Astrocyte (in vitro differentiated cells and primary cell): ENCODE measurements at regions not wholly inside any gene's neighbourhood (a gene's known extent, or its start where the extent isn't known, plus 50 kb on each side); places are given as distances from the start of the nearest gene placed in this dataset.

Experiments used
- DNase-seq: peaks from one replicate; pipeline ENCODE4 v3.0.0-alpha.2; 2010; ENCODE audit warnings: low read depth
- FAIRE-seq: peaks from 2 replicates; lab custom pipeline; 2011; peaks lifted over from hg19 to GRCh38; lab: Jason Lieb, UNC
- H2AFZ ChIP-seq: 2 replicates; pipeline ENCODE4 v1.6.0; 2012; ENCODE audit warnings: low read depth, low read length, inconsistent platforms
- H3K27ac ChIP-seq: 2 replicates; pipeline ENCODE4 v1.5.1; 2011; ENCODE audit warnings: low read depth, low read length, inconsistent platforms
- H3K27me3 ChIP-seq: 2 replicates; pipeline ENCODE4 v1.6.0; 2011; ENCODE audit warnings: low read length, inconsistent platforms; ENCODE audit not compliant: insufficient read depth
- H3K36me3 ChIP-seq: 2 replicates; pipeline ENCODE4 v1.5.1; 2011; ENCODE audit warnings: low read length, inconsistent platforms; ENCODE audit not compliant: insufficient read depth
- H3K4me1 ChIP-seq: 2 replicates; pipeline ENCODE4 v1.5.1; 2011; ENCODE audit warnings: low read length, inconsistent platforms; ENCODE audit not compliant: insufficient read depth
- H3K4me2 ChIP-seq: 2 replicates; pipeline ENCODE4 v1.6.0; 2012; ENCODE audit warnings: low read length, inconsistent platforms
- H3K4me3 ChIP-seq: 2 replicates; pipeline ENCODE4 v1.5.1; 2011; ENCODE audit warnings: low read depth, mild to moderate bottlenecking, low read length, inconsistent platforms; ENCODE audit not compliant: insufficient read depth
- H3K79me2 ChIP-seq: 2 replicates; pipeline ENCODE4 v1.6.0; 2012; ENCODE audit warnings: mild to moderate bottlenecking, low read length, inconsistent platforms; ENCODE audit not compliant: insufficient read depth
- H3K9ac ChIP-seq: 2 replicates; pipeline ENCODE4 v1.6.0; 2012; ENCODE audit warnings: mild to moderate bottlenecking, low read length, inconsistent platforms
- H3K9me3 ChIP-seq: 2 replicates; pipeline ENCODE4 v1.5.1; 2012; ENCODE audit warnings: low read depth, mild to moderate bottlenecking, low read length, inconsistent platforms; ENCODE audit not compliant: insufficient read depth
- H4K20me1 ChIP-seq: 2 replicates; pipeline ENCODE4 v1.6.0; 2012; ENCODE audit warnings: low read length, inconsistent platforms; ENCODE audit not compliant: insufficient read depth
- H3K27ac Mint-ChIP-seq: one replicate; pipeline ENCODE4 v1.8.0; 2021; ENCODE audit warnings: mild to moderate bottlenecking, mixed read lengths; ENCODE audit not compliant: unreplicated experiment
- H3K27me3 Mint-ChIP-seq: one replicate; pipeline ENCODE4 v1.8.0; 2021; ENCODE audit warnings: low read depth, mixed read lengths; ENCODE audit not compliant: unreplicated experiment
- H3K36me3 Mint-ChIP-seq: one replicate; pipeline ENCODE4 v1.8.0; 2021; ENCODE audit warnings: low read depth, mixed read lengths; ENCODE audit not compliant: unreplicated experiment
- H3K4me1 Mint-ChIP-seq: one replicate; pipeline ENCODE4 v1.8.0; 2021; ENCODE audit warnings: low read depth, mixed read lengths; ENCODE audit not compliant: unreplicated experiment
- H3K4me3 Mint-ChIP-seq: one replicate; pipeline ENCODE4 v1.8.0; 2021; ENCODE audit warnings: mild to moderate bottlenecking, moderate library complexity, mixed read lengths; ENCODE audit not compliant: unreplicated experiment
- H3K9me3 Mint-ChIP-seq: one replicate; pipeline ENCODE4 v1.8.0; 2021; ENCODE audit warnings: mild to moderate bottlenecking, mixed read lengths; ENCODE audit not compliant: unreplicated experiment
- EZH2 ChIP-seq: IDR thresholded peaks from 2 replicates; pipeline ENCODE4 v1.6.1; 2012; ENCODE audit warnings: mild to moderate bottlenecking, low read length, inconsistent platforms; ENCODE audit not compliant: insufficient read depth
- TF ChIP-seq, protein P1 (sequence below): IDR thresholded peaks from 2 replicates; pipeline ENCODE4 v1.5.1; 2011; ENCODE audit warnings: low read depth, mild to moderate bottlenecking, inconsistent platforms, low read length, moderate library complexity; ENCODE audit not compliant: insufficient read depth

DNA sequence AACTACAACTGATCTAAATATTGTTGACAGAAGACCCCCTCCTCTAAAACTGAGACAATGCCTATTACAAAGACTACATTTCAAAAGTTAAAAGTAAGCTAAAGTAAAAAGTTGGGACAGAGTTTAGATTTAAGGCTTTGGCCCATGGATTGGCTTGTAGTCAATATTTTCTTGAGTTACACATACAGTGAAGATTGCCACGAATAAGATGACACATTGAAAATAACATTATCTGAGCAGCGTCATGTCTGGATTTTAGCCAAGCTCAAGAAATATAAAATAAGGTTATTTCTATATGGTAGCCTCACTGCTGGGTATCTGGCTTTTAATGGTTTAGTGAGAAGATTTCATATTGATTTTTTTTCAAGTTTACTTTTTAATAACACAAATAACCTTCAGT, 266.2 kb upstream of the LDB2 start:
- peaks cover 9% of the 10 kb centered on the region for H3K9me3 Mint-ChIP-seq
- peaks cover 3% of the 10 kb centered on the region for H3K36me3 Mint-ChIP-seq
- Histone ChIP-seq H3K4me3 (no peak overlapping the region), H3K27me3 (no peaks in the 10 kb centered on the region), H3K9ac (no peak overlapping the region), H3K79me2 (no peaks in the 10 kb centered on the region), H2AFZ (no peak overlapping the region), H3K4me2 (no peak overlapping the region), H3K4me1 (peaks cover 15% of the 10 kb centered on the region), H3K9me3 (no peaks in the 10 kb centered on the region), H3K36me3 (no peaks in the 10 kb centered on the region), H4K20me1 (no peaks in the 10 kb centered on the region), H3K27ac (no peak overlapping the region)
- TF ChIP-seq, protein P1, sequence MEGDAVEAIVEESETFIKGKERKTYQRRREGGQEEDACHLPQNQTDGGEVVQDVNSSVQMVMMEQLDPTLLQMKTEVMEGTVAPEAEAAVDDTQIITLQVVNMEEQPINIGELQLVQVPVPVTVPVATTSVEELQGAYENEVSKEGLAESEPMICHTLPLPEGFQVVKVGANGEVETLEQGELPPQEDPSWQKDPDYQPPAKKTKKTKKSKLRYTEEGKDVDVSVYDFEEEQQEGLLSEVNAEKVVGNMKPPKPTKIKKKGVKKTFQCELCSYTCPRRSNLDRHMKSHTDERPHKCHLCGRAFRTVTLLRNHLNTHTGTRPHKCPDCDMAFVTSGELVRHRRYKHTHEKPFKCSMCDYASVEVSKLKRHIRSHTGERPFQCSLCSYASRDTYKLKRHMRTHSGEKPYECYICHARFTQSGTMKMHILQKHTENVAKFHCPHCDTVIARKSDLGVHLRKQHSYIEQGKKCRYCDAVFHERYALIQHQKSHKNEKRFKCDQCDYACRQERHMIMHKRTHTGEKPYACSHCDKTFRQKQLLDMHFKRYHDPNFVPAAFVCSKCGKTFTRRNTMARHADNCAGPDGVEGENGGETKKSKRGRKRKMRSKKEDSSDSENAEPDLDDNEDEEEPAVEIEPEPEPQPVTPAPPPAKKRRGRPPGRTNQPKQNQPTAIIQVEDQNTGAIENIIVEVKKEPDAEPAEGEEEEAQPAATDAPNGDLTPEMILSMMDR, result no peak
- TF ChIP-seq EZH2, result no peak
- peaks cover 20% of the 10 kb centered on the region for H3K4me1 Mint-ChIP-seq
- FAIRE-seq (no peak), DNase-seq (no peak)
- H3K27ac Mint-ChIP-seq, result no peak overlapping the region
- no peak overlapping the region for H3K4me3 Mint-ChIP-seq
- no peaks in the 10 kb centered on the region for H3K27me3 Mint-ChIP-seq

DNA sequence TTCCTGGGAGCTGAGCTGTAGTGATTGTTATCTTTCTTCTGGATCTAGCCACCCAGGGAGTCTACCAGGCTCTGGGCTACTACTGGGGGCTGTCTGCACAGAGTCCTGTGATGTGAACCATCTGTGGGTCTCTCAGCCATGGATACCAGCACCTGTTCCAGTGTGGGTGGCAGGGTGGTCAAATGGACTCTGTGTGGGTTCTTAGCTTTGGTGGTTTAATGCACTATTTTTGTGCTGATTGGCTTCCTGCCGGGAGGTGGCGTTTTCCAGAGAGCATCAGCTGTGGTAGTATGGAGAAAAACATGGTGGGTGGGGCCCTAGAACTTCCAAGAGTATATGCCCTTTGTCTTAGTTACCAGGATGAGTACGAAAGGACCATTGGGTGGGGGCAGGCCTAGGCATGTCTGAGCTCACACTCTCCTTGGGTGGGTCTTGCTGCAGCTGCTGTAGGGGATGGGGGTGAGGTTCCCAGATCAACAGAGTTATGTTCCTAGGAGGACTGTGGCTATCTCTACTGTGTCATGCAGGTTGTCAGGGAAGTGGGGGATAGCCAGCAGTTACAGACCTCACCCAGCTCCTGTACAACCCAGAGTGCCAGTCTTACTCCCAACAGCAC, 264.8 kb upstream of the LDB2 start:
- Histone ChIP-seq H3K36me3 (no peaks in the 10 kb centered on the region), H3K4me1 (peaks cover 6% of the 10 kb centered on the region), H3K27me3 (no peaks in the 10 kb centered on the region), H3K9me3 (no peaks in the 10 kb centered on the region), H3K4me3 (no peak overlapping the region), H3K9ac (no peak overlapping the region), H3K27ac (no peak overlapping the region), H2AFZ (no peak overlapping the region), H3K79me2 (no peaks in the 10 kb centered on the region), H3K4me2 (no peak overlapping the region), H4K20me1 (no peaks in the 10 kb centered on the region)
- FAIRE-seq (no peak), DNase-seq (no peak)
- H3K27me3 Mint-ChIP-seq, result no peaks in the 10 kb centered on the region
- H3K4me1 Mint-ChIP-seq, result peaks cover 8% of the 10 kb centered on the region
- no peak overlapping the region for H3K4me3 Mint-ChIP-seq
- H3K36me3 Mint-ChIP-seq, result peaks cover 3% of the 10 kb centered on the region
- no peak for TF ChIP-seq EZH2
- TF ChIP-seq, protein P1, result no peak
- H3K27ac Mint-ChIP-seq, result no peak overlapping the region
- peaks cover 9% of the 10 kb centered on the region for H3K9me3 Mint-ChIP-seq

DNA sequence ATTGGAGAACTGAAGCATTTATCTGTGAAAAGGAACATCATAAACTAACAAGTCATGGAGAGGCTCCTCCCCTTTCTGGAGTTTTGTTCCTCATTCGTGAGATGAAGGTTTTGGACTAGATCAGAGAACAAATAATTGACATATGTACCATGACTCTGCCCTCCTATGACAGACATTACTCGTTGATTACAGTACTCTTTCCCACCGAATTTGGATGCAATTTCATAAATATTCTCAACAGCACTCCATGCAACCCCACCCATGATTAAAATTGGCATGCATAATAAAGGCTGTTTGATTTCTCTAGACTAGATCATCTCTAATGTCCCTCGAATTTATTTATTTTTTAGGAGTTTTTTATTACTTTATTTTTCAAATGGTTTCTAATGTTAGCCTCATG, 258.9 kb upstream of the LDB2 start:
- Mint-ChIP-seq H3K27me3 (no peaks in the 10 kb centered on the region), H3K9me3 (peaks cover 7% of the 10 kb centered on the region), H3K36me3 (no peaks in the 10 kb centered on the region), H3K4me1 (peaks cover 2% of the 10 kb centered on the region), H3K27ac (no peak overlapping the region), H3K4me3 (no peak overlapping the region)
- Histone ChIP-seq H3K4me1 (no peaks in the 10 kb centered on the region), H3K4me2 (no peak overlapping the region), H3K36me3 (no peaks in the 10 kb centered on the region), H3K4me3 (no peak overlapping the region), H3K27ac (no peak overlapping the region), H3K27me3 (no peaks in the 10 kb centered on the region), H4K20me1 (no peaks in the 10 kb centered on the region), H3K9me3 (no peaks in the 10 kb centered on the region), H3K79me2 (no peaks in the 10 kb centered on the region), H2AFZ (no peak overlapping the region), H3K9ac (no peak overlapping the region)
- TF ChIP-seq EZH2, result no peak
- TF ChIP-seq, protein P1, result no peak
- FAIRE-seq (no peak), DNase-seq (no peak)
